Spleen (tissue), 11 donors: ENCODE measurements at regions not wholly inside any gene's neighbourhood (a gene's known extent, or its start where the extent isn't known, plus 50 kb on each side); places are given as distances from the start of the nearest gene placed in this dataset.

ENCODE experiments used
- DNase-seq: peaks from one replicate; pipeline ENCODE4 v3.0.0-alpha.2; 2020
- H3K27ac ChIP-seq, 8 donors: fragments of 200-600 bp; sonication (generic) in 7 of 8; 1 replicate in 4 of 8; 2 replicates in 4 of 8; pipeline versions ENCODE4 v1.5.0 to v1.8.0; 2016 to 2021; ENCODE audit warnings: inconsistent platforms in 4 of 8, mild to moderate bottlenecking in 4 of 8, moderate library complexity in 1 of 8
- H3K27me3 ChIP-seq, 7 donors: fragments of 200-600 bp; sonication (generic) in 6 of 7; replicated peaks in 1 of 7; 1 replicate in 4 of 7; 2 replicates in 3 of 7; pipeline versions ENCODE4 v1.5.0 to v1.8.0; 2016 to 2021; ENCODE audit warnings: inconsistent platforms in 3 of 7, mild to moderate bottlenecking in 1 of 7
- H3K36me3 ChIP-seq, 6 donors: fragments of 200-600 bp; sonication (generic) in 5 of 6; 1 replicate in 4 of 6; 2 replicates in 2 of 6; pipeline versions ENCODE4 v1.5.0 to v1.8.0; 2016 to 2021; ENCODE audit warnings: inconsistent platforms in 2 of 6
- H3K4me1 ChIP-seq, 6 donors: fragments of 200-600 bp; sonication (generic) in 5 of 6; 1 replicate in 3 of 6; 2 replicates in 3 of 6; pipeline versions ENCODE4 v1.5.0 to v1.8.0; 2016 to 2021; ENCODE audit warnings: inconsistent platforms in 3 of 6
- H3K4me3 ChIP-seq, 8 donors: fragments of 200-600 bp; sonication (generic) in 7 of 8; 1 replicate in 4 of 8; 2 replicates in 4 of 8; pipeline versions ENCODE4 v1.5.0 to v1.8.0; 2016 to 2021; ENCODE audit warnings: inconsistent platforms in 4 of 8, mild to moderate bottlenecking in 4 of 8, moderate library complexity in 2 of 8
- H3K9me3 ChIP-seq, 8 donors: fragments of 200-600 bp; sonication (generic) in 7 of 8; 1 replicate in 4 of 8; 2 replicates in 4 of 8; pipeline versions ENCODE4 v1.5.0 to v1.8.0; 2016 to 2021; ENCODE audit warnings: inconsistent platforms in 4 of 8
- POLR2A ChIP-seq, 3 donors: fragments of 450-650 bp; IDR thresholded peaks; one replicate each; pipeline ENCODE4 v1.5.1; 2017; ENCODE audit warnings: antibody characterized with exemption in 3 of 3, mild to moderate bottlenecking in 1 of 3
- POLR2AphosphoS5 ChIP-seq, 3 donors: sonication (generic); formaldehyde crosslinking; IDR thresholded peaks; one replicate each; pipeline ENCODE4 v1.5.1; 2017; ENCODE audit warnings: antibody characterized with exemption in 3 of 3
- WGBS, 5 donors: extraction: QIAGEN DNeasy Blood & Tissue Kit in 3 of 5; methylation state at CpG; one replicate each; pipeline versions ENCODE4 v1.1.5 to v1.1.7; 2013 to 2018; 5-methylcytosine and 5-hydroxymethylcytosine counted together
- intact Hi-C: fragments of 100-400 bp; cut with DNase I; formaldehyde crosslinking; loops from one replicate; pipeline ENCODE4 v1.15.0; 2023; ENCODE audit warnings: low total_unique reads
- TF ChIP-seq, protein P1 (sequence below), 11 experiments: fragments of 200-600 bp in 7 of 11; fragments of 450-650 bp in 4 of 11; sonication (generic) in 4 of 11; IDR thresholded peaks in 8 of 11; conservative IDR thresholded peaks in 3 of 11; 1 replicate in 7 of 11; 2 replicates in 4 of 11; pipeline versions ENCODE4 v1.4.0 to v1.8.0; 2016 to 2021; ENCODE audit warnings: antibody characterized with exemption in 11 of 11, inconsistent platforms in 4 of 11, mild to moderate bottlenecking in 1 of 11
- donor health status: healthy with polysubstance abuse.
- donor health status: DM: no; HTN: no; CAD: no; lungs with moderate emphysema.
- donor health status: DM: no; HTN: no; CAD: no.
- donor health status: Bipolar disorder and iron deficiency.
- donor health status: healthy.
- donor health status: DM: no; HTN: no; CAD: no.
- donor health status: DM: yes; HTN: yes; CAD: no.

GRCh38 chr2:12313445-12314126 is 403.1 kb upstream of the TRIB2 start:
- Histone ChIP-seq H3K4me3 (no peak overlapping the region), H3K27ac (no peak overlapping the region), H3K4me1 (peaks cover 0 to 9% (median 4%) of the 10 kb centered on the region in 6 donors), H3K36me3 (no peaks in the 10 kb centered on the region), H3K27me3 (no peaks in the 10 kb centered on the region), H3K9me3 (no peaks in the 10 kb centered on the region)
- intact Hi-C loops, result no loop called here
- no peak for DNase-seq
- 51 to 70% (median 60%) methylated on average over 6 of the region's 6 CpGs for WGBS, 5 donors
- TF ChIP-seq, protein P1, sequence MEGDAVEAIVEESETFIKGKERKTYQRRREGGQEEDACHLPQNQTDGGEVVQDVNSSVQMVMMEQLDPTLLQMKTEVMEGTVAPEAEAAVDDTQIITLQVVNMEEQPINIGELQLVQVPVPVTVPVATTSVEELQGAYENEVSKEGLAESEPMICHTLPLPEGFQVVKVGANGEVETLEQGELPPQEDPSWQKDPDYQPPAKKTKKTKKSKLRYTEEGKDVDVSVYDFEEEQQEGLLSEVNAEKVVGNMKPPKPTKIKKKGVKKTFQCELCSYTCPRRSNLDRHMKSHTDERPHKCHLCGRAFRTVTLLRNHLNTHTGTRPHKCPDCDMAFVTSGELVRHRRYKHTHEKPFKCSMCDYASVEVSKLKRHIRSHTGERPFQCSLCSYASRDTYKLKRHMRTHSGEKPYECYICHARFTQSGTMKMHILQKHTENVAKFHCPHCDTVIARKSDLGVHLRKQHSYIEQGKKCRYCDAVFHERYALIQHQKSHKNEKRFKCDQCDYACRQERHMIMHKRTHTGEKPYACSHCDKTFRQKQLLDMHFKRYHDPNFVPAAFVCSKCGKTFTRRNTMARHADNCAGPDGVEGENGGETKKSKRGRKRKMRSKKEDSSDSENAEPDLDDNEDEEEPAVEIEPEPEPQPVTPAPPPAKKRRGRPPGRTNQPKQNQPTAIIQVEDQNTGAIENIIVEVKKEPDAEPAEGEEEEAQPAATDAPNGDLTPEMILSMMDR (IDR thresholded peaks at IDR 0.05 in 8 of 11, conservative IDR thresholded peaks at IDR 0.05 in 3 of 11), result no peak
- TF ChIP-seq POLR2AphosphoS5 (IDR thresholded peaks at IDR 0.05) (no peak), POLR2A (IDR thresholded peaks at IDR 0.05) (no peak)

DNA sequence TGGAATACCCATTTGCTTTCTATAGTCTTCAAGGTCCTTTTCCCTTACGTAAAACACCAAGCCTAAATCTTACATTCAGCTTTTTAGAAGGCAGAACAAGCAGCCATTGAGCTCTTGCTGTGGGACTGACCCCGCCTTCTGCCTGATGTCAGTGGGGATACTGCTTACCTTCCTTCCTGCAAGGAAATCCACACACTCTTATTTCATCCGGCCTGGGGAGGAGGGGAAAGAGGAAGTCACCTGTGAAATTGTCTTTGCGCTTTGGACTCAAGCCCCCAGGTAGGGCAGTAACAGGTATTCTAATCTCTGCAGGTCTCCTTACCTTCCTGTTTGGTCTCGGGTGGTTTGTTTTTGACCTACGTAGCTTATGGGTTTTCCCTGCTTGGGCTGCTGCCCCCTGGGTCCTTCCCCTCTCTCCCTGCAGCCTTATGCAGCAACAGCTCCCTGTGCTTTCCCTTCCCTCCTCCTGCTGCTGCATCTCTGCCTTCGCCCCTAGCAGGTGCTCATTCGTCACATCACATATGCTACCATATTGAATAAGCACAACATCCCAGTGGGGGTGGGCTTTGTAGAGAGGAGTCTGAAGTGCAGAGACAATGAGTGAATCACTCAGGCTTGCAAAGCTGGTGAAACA is 402.5 kb upstream of the TRIB2 start:
- H3K4me3 ChIP-seq, result no peak overlapping the region
- intact Hi-C loops, result no loop called here
- 64 to 76% (median 68%) methylated on average over 8 of the region's 8 CpGs for WGBS, 5 donors
- TF ChIP-seq POLR2AphosphoS5 (IDR thresholded peaks at IDR 0.05), result no peak
- TF ChIP-seq, protein P1 (IDR thresholded peaks at IDR 0.05 in 8 of 11, conservative IDR thresholded peaks at IDR 0.05 in 3 of 11), result no peak
- no peak for TF ChIP-seq POLR2A (IDR thresholded peaks at IDR 0.05)
- peaks cover 0 to 9% (median 4%) of the 10 kb centered on the region in 6 donors for H3K4me1 ChIP-seq
- no peaks in the 10 kb centered on the region for H3K36me3 ChIP-seq
- H3K9me3 ChIP-seq, result no peaks in the 10 kb centered on the region
- no peaks in the 10 kb centered on the region for H3K27me3 ChIP-seq
- DNase-seq, result no peak
- H3K27ac ChIP-seq, result no peak overlapping the region

DNA sequence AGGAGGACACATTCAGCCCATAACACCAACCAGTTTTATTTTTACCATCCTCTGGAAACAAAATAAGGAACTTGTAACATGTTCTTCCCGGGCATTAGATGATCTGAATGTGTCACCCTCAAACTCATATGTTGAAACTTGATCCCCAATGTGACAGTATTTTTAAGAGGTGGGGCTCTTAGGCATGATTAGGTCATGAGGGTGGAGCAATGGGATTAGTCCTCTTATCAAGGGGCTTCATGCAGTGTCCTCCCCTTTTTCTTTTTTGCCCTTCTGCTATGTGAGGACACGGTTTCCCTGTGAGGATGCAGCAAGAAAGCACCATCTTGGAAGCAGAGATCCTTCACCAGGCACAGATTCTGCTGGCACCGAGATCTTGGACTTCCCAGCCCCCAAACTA is 401.5 kb upstream of the TRIB2 start:
- Histone ChIP-seq H3K36me3 (no peaks in the 10 kb centered on the region), H3K4me1 (peaks cover 0 to 18% (median 4%) of the 10 kb centered on the region in 6 donors), H3K9me3 (no peaks in the 10 kb centered on the region), H3K27me3 (no peaks in the 10 kb centered on the region), H3K27ac (no peak overlapping the region), H3K4me3 (no peak overlapping the region)
- no peak for DNase-seq
- TF ChIP-seq POLR2AphosphoS5 (IDR thresholded peaks at IDR 0.05) (no peak), POLR2A (IDR thresholded peaks at IDR 0.05) (no peak)
- TF ChIP-seq, protein P1 (IDR thresholded peaks at IDR 0.05 in 8 of 11, conservative IDR thresholded peaks at IDR 0.05 in 3 of 11), result no peak
- intact Hi-C loops, result no loop called here
- 84 to 91% (median 86%) methylated on average over 3 of the region's 3 CpGs for WGBS, 5 donors

DNA sequence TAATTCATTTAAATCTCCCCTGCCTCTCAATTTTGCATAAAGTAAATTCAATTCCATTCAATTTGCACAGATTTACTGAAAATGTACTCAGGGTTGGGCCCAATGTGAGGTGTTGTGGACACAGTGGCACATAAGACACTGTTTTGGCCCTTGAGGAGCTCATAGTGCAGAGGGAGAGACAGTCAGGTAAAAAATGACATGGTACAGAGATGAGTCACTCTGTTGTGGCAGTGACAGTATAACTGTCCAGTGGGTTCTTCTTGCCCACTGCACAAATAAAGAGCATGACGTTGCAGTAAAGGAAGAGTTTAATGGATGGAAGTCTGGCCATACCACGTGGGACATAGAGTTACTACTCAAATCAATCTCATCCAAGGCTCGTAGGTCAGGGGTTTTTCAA is 400.3 kb upstream of the TRIB2 start:
- H3K4me1 ChIP-seq, result peaks cover 0 to 24% (median 4%) of the 10 kb centered on the region in 6 donors
- H3K27ac ChIP-seq, result no peak overlapping the region
- H3K27me3 ChIP-seq, result no peaks in the 10 kb centered on the region
- no peaks in the 10 kb centered on the region for H3K9me3 ChIP-seq
- WGBS, 5 donors, result 82 to 94% (median 83%) methylated on average over 3 of the region's 3 CpGs
- TF ChIP-seq, protein P1 (IDR thresholded peaks at IDR 0.05 in 8 of 11, conservative IDR thresholded peaks at IDR 0.05 in 3 of 11), result no peak
- TF ChIP-seq POLR2AphosphoS5 (IDR thresholded peaks at IDR 0.05) (no peak), POLR2A (IDR thresholded peaks at IDR 0.05) (no peak)
- DNase-seq, result no peak
- intact Hi-C loops, result no loop called here
- H3K36me3 ChIP-seq, result no peaks in the 10 kb centered on the region
- H3K4me3 ChIP-seq, result no peak overlapping the region
